HL-60 (cell line): ENCODE measurements at regions not wholly inside any gene's neighbourhood (a gene's known extent, or its start where the extent isn't known, plus 50 kb on each side); places are given as distances from the start of the nearest gene placed in this dataset.
A peak's percentile ranks its signal among the peaks of the same experiment; 100 is the strongest.
"Not testable (repeated sequence)": the region's sequence is repeated elsewhere in the genome, so short reads cannot be mapped to it uniquely, and the experiment has no call there.

Source experiments
- DNase-seq, 2 experiments: peaks; one replicate each; pipeline ENCODE4 v3.0.0-alpha.2; 2010 to 2020; ENCODE audit warnings: low read depth in 1 of 2, low spot score in 1 of 2
- H3K27ac ChIP-seq: fragments of 250-450 bp; sonication (Bioruptor Pico); replicated peaks from 2 replicates; pipeline ENCODE4 v1.5.1; 2020; ENCODE audit warnings: mild to moderate bottlenecking, moderate library complexity
- H3K27me3 ChIP-seq: fragments of 250-450 bp; sonication (Bioruptor Pico); 2 replicates; pipeline ENCODE4 v1.5.1; 2021; ENCODE audit warnings: mild to moderate bottlenecking, moderate library complexity; ENCODE audit not compliant: insufficient read depth, poor library complexity, severe bottlenecking
- H3K4me3 ChIP-seq: replicated peaks from 2 replicates; pipeline ENCODE4 v1.5.1; 2011; ENCODE audit warnings: mild to moderate bottlenecking, control low read depth, low read length; ENCODE audit not compliant: insufficient read depth
- CTCF ChIP-seq: IDR thresholded peaks from one replicate; pipeline ENCODE4 v1.5.1; 2011; ENCODE audit warnings: low read length, control low read depth, inconsistent platforms; ENCODE audit not compliant: insufficient read depth
- GABPA ChIP-seq: IDR thresholded peaks from 2 replicates; pipeline ENCODE4 v1.6.1; 2012; ENCODE audit warnings: low read depth
- POLR2AphosphoS5 ChIP-seq: IDR thresholded peaks from 2 replicates; pipeline ENCODE4 v1.6.1; 2012; ENCODE audit warnings: low read depth
- REST ChIP-seq: IDR thresholded peaks from 2 replicates; pipeline ENCODE4 v1.6.1; 2012; ENCODE audit warnings: low read depth; ENCODE audit not compliant: insufficient replicate concordance
- SPI1 ChIP-seq: IDR thresholded peaks from 2 replicates; pipeline ENCODE4 v1.6.1; 2012; ENCODE audit warnings: low read depth, mild to moderate bottlenecking, borderline replicate concordance

GRCh38 chrY:10958122-10958521 lies 1430.4 kb downstream of the TSPY10 start:
- H3K27ac ChIP-seq, H3K4me3 ChIP-seq, DNase-seq: not testable (repeated sequence)

DNA sequence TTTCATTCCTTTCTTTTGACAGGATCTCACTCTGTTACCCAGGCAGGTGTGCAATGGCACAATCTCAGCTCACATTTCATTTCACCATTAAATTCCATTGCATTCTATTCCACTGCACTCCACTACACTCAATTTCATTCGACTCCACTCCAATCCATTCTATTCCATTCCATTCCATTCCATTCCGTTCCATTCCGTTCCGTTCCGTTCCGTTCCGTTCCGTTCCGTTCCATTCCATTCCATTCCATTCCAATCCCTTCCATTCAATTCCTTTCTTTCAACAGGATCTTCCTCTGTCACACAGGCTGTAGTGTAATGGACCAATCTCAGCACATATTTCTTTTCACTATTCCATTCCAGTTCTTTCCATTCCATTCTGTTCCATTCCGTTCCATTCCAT lies 1445.7 kb downstream of the TSPY10 start:
- H3K4me3 ChIP-seq, result no peak overlapping the region
- no peaks in the 10 kb centered on the region for H3K27me3 ChIP-seq
- DNase-seq, result no peak
- no peak overlapping the region for H3K27ac ChIP-seq
- TF ChIP-seq SPI1, result no peak

More at GRCh38 chrY:10958122-10958521, 1430.4 kb downstream of the TSPY10 start:
- not testable (repeated sequence) for H3K27me3 ChIP-seq

DNA sequence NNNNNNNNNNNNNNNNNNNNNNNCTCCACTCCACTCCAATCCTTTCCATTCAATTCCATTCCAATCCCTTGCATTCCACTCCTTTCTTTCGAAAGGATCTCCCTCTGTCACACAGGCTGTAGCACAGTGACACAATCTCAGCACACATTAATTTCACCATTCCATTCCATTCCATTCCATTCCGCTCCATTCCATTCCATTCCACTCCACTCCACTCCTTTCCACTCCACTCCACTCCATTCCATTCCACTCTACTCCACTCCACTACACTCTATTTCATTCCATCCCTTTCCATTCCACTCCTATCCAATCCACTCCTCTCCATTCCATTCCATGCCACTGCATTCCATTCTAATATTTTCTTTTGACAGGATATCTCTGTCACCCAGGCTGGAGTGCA lies 1459.0 kb downstream of the TSPY10 start:
- H3K4me3 ChIP-seq, result no peak overlapping the region
- TF ChIP-seq CTCF (no peak), POLR2AphosphoS5 (no peak), SPI1 (no peak), REST (no peak), GABPA (no peak)

DNA sequence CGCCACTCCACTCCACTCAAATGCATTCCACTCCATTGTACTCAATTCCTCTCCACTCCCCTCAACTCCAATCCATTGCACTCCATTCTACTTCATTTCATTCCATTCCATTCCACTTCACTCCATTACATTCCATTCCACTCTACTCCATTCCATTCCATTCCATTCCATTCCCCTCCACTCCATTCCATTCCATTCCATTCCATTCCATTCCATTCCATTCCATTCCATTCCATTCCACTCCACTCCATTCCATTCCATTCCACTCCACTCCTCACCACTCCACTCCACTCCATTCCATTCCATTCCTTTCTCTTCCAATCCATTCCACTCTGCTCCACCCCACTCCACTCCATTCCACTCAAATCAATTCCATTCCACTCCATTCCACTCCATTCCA lies 1459.9 kb downstream of the TSPY10 start:
- H3K4me3 ChIP-seq, result no peak overlapping the region
- TF ChIP-seq GABPA (no peak), SPI1 (no peak), CTCF (no peak), REST (no peak), POLR2AphosphoS5 (no peak)
- no peak for DNase-seq
- no peak overlapping the region for H3K27ac ChIP-seq
- H3K27me3 ChIP-seq, result no peaks in the 10 kb centered on the region

More for the DNA sequence above, 1459.0 kb downstream of the TSPY10 start:
- no peak overlapping the region for H3K27ac ChIP-seq
- no peaks in the 10 kb centered on the region for H3K27me3 ChIP-seq
- DNase-seq, result no peak

DNA sequence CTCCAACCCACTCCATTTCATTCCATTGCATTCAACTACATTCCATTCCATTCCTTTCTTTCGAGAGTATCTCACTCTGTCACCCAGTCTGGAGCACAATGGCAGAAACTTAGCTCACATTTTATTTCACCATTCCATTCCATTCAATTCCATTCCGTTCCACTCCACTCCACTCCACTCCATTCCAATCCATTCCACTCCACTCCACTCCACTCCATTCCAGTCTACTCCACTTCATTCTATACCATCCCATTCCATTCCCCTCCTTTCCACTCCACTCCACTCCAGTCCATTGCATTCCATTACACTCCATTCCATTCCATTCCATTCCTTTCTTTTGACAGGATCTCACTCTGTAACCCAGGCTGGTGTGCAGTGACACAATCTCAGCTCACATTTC lies 1466.3 kb downstream of the TSPY10 start:
- no peaks in the 10 kb centered on the region for H3K27me3 ChIP-seq
- H3K27ac ChIP-seq, result no peak overlapping the region
- TF ChIP-seq GABPA (no peak), REST (no peak), SPI1 (no peak), POLR2AphosphoS5 (no peak), CTCF (no peak)
- DNase-seq, result no peak
- H3K4me3 ChIP-seq, result no peak overlapping the region

DNA sequence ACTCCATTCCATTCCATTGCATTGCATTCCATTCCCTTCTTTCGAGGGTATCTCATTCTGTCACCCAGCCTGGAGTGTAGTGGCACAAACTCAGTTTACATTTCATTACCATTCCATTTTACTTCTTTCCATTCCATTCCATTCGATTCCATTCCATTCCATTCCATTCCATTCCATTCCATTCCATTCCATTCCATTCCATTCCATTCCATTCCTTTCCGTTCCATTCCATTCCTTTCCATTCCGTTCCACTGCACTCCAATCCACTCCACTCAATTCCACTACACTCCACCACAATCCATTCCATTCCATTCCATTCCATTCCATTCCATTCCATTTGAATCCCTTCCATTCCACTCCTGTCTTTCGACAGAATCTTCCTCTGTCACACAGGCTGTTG lies 1472.0 kb downstream of the TSPY10 start:
- peak in 1 of 2 experiments; percentile 0 for DNase-seq
- not testable (repeated sequence) for H3K27ac ChIP-seq, H3K4me3 ChIP-seq, H3K27me3 ChIP-seq
